GM18505 (cell line): ENCODE measurements at regions not wholly inside any gene's neighbourhood (a gene's known extent, or its start where the extent isn't known, plus 50 kb on each side); places are given as distances from the start of the nearest gene placed in this dataset.

ENCODE experiments used
- ATAC-seq: cut with Tn5 transposase; IDR thresholded peaks from one replicate; pipeline ENCODE4 v1.9.1; 2021; ENCODE audit not compliant: unreplicated experiment
- POLR2A ChIP-seq: IDR thresholded peaks from 4 replicates; pipeline ENCODE4 v1.6.1; 2011; ENCODE audit warnings: borderline replicate concordance; ENCODE audit not compliant: insufficient read depth, insufficient read length; ENCODE audit errors: extremely low read depth

GRCh38 chr3:117411971-117412370 is 702.4 kb downstream of the TUSC7 start:
- no peak for TF ChIP-seq POLR2A
- no peak for ATAC-seq

- no peak for TF ChIP-seq POLR2A
- no peak for ATAC-seq
These were observed 707.8 kb downstream of the TUSC7 start for GRCh38 chr3:117417411-117417810.

DNA sequence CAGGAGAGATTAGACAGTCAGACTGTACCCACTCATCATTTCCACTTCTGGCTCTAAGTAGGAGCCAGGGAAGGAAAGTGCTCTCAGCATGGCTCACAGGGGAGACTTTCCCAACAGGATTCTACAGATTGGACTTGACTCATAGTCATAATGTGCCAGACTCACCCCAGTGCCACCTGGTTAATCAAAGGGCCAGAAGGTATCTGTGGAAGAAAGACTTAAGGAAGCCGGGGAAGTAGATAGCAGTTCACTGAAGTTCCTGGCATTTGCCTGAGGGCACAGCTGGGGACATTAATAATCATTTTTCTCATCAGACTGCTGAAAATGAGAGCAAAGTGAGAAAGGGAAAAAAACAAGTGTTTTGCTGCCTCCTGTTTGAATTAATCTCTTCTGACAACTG is 717.5 kb downstream of the TUSC7 start:
- TF ChIP-seq POLR2A, result no peak
- ATAC-seq, result no peak

DNA sequence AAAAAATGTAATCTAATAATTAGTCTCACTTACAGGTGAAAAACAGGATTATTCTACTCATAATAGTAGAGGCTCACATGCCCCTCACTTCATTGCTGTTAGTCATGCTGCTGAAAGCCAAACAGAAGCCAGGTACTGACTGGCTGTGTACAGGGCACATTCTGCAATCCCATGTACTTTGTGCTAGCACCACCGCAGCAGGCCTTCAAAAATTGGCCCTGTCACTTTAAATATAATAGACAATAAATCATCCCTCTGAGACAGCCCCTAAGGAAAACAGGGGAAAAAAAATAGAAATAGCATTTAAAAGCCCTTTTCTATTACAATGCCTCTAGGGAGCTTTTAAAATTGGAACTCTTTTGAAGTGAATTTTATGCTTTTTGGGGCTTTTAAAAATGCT is 723.8 kb downstream of the TUSC7 start:
- no peak for TF ChIP-seq POLR2A
- no peak for ATAC-seq

GRCh38 chr3:117434661-117435412 is 725.3 kb downstream of the TUSC7 start:
- no peak for TF ChIP-seq POLR2A
- ATAC-seq, result no peak

- TF ChIP-seq POLR2A, result no peak
- no peak for ATAC-seq
These were observed 725.9 kb downstream of the TUSC7 start for GRCh38 chr3:117435506-117435905.

DNA sequence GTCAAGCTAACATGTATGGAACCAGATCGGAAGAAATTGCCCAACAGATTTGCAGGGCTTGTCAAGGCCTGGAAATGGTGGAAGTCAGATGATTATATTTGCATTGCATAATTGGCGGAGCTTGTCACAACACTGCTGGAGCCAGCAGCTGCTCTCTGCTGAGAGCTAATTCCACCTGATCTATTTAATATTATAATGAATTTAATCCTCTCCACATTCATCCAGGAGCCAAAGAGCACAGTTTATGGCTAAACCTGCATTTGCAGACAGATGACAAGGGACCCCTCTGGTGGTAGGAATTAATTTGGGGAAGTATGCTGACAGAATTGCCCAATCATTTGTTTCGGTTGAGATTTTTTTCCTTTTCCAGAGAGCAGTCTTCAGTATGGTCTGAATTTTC is 730.2 kb downstream of the TUSC7 start:
- no peak for TF ChIP-seq POLR2A
- ATAC-seq, result no peak

- no peak for TF ChIP-seq POLR2A
- ATAC-seq, result no peak
These were observed 732.3 kb downstream of the TUSC7 start for GRCh38 chr3:117441851-117442250.

DNA sequence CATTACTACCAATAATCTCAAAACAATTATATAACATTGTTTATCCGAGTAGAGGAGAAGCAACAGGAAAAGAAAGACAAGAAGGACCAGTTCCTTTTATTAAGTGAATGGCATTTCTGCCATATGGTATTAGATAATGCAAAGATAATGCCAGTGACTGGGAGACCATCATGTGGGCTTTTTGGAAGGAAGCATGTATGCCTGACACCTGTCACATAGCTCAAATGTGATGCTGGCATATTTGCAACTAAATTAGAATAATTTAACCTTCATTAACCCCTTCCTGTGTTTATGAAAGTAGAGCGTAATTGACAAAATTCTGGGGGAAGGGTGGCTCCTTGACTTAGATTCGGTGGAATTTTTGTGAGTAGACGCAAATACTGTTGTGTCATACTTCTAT is 733.0 kb downstream of the TUSC7 start:
- TF ChIP-seq POLR2A, result no peak
- ATAC-seq, result no peak

- ATAC-seq, result no peak
- TF ChIP-seq POLR2A, result no peak
These were observed 733.4 kb downstream of the TUSC7 start for GRCh38 chr3:117443014-117443413.

DNA sequence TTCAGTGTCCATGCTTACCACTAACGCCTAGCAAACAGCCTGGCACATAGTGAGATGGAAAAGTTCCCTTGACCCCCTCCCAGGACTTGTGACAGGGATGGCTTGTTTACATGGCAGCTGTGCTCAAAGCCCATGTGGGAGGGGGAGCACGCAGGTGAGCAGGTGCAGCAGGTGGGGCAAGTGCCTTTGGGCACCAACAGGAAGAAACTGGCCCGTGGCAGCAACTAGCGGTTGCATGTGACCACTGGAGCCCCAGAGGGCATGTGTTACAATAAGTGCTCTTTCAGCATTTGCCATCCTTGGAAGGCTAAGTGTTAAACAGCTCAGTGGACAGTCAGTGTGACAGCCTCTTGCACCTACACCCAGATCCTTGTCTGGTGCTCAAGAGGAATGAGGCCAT is 734.6 kb downstream of the TUSC7 start:
- ATAC-seq, result no peak
- no peak for TF ChIP-seq POLR2A

GRCh38 chr3:117447419-117447818 is 737.8 kb downstream of the TUSC7 start:
- TF ChIP-seq POLR2A, result no peak
- ATAC-seq, result no peak

GRCh38 chr3:117450026-117450425 is 740.4 kb downstream of the TUSC7 start:
- ATAC-seq, result no peak
- no peak for TF ChIP-seq POLR2A

DNA sequence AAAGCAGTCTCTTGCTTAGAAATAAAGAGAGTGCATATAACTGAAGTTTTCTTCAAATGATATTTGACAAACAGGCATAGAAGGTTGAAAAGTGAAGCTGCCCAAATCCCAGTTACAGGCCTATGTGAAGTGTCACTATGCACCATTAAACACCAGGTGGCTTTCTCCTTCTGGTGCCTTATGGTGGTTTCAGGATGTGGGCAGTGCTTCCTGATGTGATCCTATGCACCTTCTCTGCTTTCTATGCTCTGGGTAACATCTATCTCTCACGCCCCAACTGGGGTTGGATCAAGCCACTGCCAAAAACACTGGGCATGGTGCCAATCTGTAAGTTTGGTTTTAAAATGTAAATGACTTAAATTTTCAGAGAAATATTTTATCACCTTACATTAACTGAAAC is 744.7 kb downstream of the TUSC7 start:
- TF ChIP-seq POLR2A, result no peak
- no peak for ATAC-seq

- no peak for ATAC-seq
- no peak for TF ChIP-seq POLR2A
These were observed 745.3 kb downstream of the TUSC7 start for GRCh38 chr3:117454908-117455307.
